ENCODE measurements at regions not wholly inside any gene's neighbourhood (a gene's known extent, or its start where the extent isn't known, plus 50 kb on each side); places are given as distances from the start of the nearest gene placed in this dataset.

DNA sequence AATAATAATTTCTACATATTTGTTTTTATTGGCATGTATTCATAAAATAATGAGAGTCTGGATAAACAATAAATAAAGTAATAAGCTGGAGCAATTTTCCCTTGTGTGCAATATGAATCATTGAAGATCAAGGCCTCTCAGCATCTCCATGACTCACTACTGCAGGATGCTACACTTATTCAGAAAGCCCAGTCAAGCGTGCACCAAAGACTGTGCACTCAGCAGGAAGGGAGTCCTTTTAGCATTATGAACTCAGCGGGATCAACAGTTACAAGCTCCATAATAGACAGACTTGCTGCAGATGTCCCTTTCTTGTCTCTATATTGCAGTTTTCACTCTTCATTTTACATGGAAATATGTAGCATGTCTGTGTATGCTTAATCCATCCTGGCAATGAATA is 485.3 kb downstream of the CDH9 start:
- TF ChIP-seq ZNF317 (CRISPR knock-in tag; IDR thresholded peaks at IDR 0.05): no peak
- TF ChIP-seq MYC (CRISPR knock-in tag; IDR thresholded peaks at IDR 0.05; ENCODE audit: borderline replicate concordance): no peak
- TF ChIP-seq, protein P1, sequence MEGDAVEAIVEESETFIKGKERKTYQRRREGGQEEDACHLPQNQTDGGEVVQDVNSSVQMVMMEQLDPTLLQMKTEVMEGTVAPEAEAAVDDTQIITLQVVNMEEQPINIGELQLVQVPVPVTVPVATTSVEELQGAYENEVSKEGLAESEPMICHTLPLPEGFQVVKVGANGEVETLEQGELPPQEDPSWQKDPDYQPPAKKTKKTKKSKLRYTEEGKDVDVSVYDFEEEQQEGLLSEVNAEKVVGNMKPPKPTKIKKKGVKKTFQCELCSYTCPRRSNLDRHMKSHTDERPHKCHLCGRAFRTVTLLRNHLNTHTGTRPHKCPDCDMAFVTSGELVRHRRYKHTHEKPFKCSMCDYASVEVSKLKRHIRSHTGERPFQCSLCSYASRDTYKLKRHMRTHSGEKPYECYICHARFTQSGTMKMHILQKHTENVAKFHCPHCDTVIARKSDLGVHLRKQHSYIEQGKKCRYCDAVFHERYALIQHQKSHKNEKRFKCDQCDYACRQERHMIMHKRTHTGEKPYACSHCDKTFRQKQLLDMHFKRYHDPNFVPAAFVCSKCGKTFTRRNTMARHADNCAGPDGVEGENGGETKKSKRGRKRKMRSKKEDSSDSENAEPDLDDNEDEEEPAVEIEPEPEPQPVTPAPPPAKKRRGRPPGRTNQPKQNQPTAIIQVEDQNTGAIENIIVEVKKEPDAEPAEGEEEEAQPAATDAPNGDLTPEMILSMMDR (CRISPR knock-in tag; IDR thresholded peaks at IDR 0.05): no peak
- TF ChIP-seq ZNF7 (CRISPR knock-in tag; IDR thresholded peaks at IDR 0.05): no peak
- no peak for TF ChIP-seq SOX6 (IDR thresholded peaks at IDR 0.05)
- TF ChIP-seq SOX6 (CRISPR knock-in tag; IDR thresholded peaks at IDR 0.05): no peak
- no peak for TF ChIP-seq ZNF788 (CRISPR knock-in tag; IDR thresholded peaks at IDR 0.05; ENCODE audit: borderline replicate concordance)
- TF ChIP-seq ZNF652 (CRISPR knock-in tag; IDR thresholded peaks at IDR 0.05; ENCODE audit: borderline replicate concordance, low read depth): no peak
- TF ChIP-seq, protein P2, sequence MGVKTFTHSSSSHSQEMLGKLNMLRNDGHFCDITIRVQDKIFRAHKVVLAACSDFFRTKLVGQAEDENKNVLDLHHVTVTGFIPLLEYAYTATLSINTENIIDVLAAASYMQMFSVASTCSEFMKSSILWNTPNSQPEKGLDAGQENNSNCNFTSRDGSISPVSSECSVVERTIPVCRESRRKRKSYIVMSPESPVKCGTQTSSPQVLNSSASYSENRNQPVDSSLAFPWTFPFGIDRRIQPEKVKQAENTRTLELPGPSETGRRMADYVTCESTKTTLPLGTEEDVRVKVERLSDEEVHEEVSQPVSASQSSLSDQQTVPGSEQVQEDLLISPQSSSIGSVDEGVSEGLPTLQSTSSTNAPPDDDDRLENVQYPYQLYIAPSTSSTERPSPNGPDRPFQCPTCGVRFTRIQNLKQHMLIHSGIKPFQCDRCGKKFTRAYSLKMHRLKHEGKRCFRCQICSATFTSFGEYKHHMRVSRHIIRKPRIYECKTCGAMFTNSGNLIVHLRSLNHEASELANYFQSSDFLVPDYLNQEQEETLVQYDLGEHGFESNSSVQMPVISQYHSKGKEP (CRISPR knock-in tag; IDR thresholded peaks at IDR 0.05): no peak
